ENCODE measurements at regions not wholly inside any gene's neighbourhood (a gene's known extent, or its start where the extent isn't known, plus 50 kb on each side); places are given as distances from the start of the nearest gene placed in this dataset.

- TF ChIP-seq, protein P1, sequence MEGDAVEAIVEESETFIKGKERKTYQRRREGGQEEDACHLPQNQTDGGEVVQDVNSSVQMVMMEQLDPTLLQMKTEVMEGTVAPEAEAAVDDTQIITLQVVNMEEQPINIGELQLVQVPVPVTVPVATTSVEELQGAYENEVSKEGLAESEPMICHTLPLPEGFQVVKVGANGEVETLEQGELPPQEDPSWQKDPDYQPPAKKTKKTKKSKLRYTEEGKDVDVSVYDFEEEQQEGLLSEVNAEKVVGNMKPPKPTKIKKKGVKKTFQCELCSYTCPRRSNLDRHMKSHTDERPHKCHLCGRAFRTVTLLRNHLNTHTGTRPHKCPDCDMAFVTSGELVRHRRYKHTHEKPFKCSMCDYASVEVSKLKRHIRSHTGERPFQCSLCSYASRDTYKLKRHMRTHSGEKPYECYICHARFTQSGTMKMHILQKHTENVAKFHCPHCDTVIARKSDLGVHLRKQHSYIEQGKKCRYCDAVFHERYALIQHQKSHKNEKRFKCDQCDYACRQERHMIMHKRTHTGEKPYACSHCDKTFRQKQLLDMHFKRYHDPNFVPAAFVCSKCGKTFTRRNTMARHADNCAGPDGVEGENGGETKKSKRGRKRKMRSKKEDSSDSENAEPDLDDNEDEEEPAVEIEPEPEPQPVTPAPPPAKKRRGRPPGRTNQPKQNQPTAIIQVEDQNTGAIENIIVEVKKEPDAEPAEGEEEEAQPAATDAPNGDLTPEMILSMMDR (IDR thresholded peaks at IDR 0.05; ENCODE audit: poor library complexity) = no peak
- TF ChIP-seq EZH2 (IDR thresholded peaks at IDR 0.05; ENCODE audit: borderline replicate concordance) = no peak
- TF ChIP-seq EZH2phosphoT487 (IDR thresholded peaks at IDR 0.05; ENCODE audit: low read depth, severe bottlenecking, unreplicated experiment) = no peak
Observed at GRCh38 chr16:85455534-85455933, 157.6 kb upstream of the GSE1 start.

All from hepatocyte (in vitro differentiated cells).